Esophagus squamous epithelium (tissue), 4 donors: ENCODE measurements at regions not wholly inside any gene's neighbourhood (a gene's known extent, or its start where the extent isn't known, plus 50 kb on each side); places are given as distances from the start of the nearest gene placed in this dataset.

Source experiments
- POLR2A ChIP-seq, 4 donors: fragments of 450-650 bp; IDR thresholded peaks; one replicate each; pipeline ENCODE4 v1.6.1; 2017; ENCODE audit warnings: antibody characterized with exemption in 4 of 4, mild to moderate bottlenecking in 4 of 4, moderate library complexity in 3 of 4
- TF ChIP-seq, protein P1 (sequence below), 6 experiments: fragments of 450-650 bp in 4 of 6; fragments of 200-600 bp in 2 of 6; sonication (generic) in 2 of 6; IDR thresholded peaks; one replicate each; pipeline ENCODE4 v1.5.1; 2016 to 2019; ENCODE audit warnings: antibody characterized with exemption in 6 of 6, mild to moderate bottlenecking in 4 of 6, moderate library complexity in 4 of 6

DNA sequence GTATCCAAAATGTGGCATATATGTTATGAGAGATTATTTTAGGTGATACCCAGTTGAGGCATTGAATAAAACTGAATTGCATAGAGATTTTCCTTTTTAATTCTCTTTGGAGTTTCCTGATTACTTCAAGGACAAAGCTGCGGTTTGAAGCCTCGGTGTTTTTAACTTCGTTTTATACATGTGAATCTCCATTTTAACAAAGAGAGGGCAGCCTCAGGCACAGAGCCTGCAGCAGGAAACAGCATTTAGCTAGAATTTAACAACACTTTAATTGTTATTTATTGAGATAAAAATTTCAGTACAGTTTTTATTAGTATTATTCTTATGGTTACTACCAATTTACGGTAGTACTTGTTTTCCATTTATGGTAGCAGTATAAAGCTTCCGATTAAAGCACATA is 114.0 kb downstream of the KIF4B start:
- TF ChIP-seq, protein P1, sequence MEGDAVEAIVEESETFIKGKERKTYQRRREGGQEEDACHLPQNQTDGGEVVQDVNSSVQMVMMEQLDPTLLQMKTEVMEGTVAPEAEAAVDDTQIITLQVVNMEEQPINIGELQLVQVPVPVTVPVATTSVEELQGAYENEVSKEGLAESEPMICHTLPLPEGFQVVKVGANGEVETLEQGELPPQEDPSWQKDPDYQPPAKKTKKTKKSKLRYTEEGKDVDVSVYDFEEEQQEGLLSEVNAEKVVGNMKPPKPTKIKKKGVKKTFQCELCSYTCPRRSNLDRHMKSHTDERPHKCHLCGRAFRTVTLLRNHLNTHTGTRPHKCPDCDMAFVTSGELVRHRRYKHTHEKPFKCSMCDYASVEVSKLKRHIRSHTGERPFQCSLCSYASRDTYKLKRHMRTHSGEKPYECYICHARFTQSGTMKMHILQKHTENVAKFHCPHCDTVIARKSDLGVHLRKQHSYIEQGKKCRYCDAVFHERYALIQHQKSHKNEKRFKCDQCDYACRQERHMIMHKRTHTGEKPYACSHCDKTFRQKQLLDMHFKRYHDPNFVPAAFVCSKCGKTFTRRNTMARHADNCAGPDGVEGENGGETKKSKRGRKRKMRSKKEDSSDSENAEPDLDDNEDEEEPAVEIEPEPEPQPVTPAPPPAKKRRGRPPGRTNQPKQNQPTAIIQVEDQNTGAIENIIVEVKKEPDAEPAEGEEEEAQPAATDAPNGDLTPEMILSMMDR (IDR thresholded peaks at IDR 0.05): no peak
- TF ChIP-seq POLR2A (IDR thresholded peaks at IDR 0.05): no peak
